ENCODE measurements at regions not wholly inside any gene's neighbourhood (a gene's known extent, or its start where the extent isn't known, plus 50 kb on each side); places are given as distances from the start of the nearest gene placed in this dataset.

DNA sequence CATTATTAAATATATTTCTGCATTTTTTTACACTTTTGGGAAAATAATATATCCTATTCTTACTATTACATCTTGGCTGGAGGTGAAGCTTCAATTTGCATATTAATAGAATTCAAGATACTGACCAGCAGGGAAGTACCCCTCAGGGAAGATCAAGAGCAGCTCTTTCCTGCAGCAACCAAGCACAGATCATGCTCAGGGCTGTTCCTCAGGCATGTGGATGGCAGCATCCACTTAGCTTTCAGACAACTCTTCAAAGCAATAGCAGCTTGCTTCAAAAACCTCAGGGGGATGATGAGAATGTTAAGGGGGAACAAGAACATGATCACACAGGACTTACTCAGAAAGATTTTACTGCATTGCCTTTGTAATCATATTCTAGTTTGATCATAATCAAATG, 731.8 kb downstream of the SEMA5A start:
- no peaks in the 10 kb centered on the region for H3K27me3 ChIP-seq
- H3K9me3 ChIP-seq = peaks cover 3% of the 10 kb centered on the region
- H3K4me1 ChIP-seq = no peaks in the 10 kb centered on the region
- TF ChIP-seq POLR2A (IDR thresholded peaks at IDR 0.05) = no peak
- no peaks in the 10 kb centered on the region for H3K36me3 ChIP-seq
- no peak for DNase-seq (ENCODE audit: low spot score in 2 of 2)
- no peak overlapping the region for H3K27ac ChIP-seq
- no peak overlapping the region for H3K4me3 ChIP-seq

DNA sequence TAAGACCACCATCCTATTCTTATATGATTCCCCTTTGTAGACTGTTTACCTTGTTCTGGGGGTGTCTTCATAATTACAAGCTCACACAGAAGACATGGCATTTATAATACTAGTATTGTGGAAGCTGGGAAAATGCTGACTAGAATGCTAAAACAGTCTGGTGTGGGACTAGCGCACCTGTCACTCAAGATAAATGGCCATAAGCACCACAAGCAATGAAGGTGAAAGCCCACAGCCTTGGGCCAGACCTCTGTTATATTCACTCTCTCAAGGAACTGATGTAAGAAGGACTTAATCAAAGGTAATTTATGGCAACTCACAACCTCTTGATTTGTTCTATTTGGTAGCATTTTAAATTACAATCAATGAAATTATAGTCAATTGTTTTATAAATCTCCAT, 721.5 kb downstream of the SEMA5A start:
- WGBS = 92% methylated on average over 1 of the region's 1 CpG
- Histone ChIP-seq H3K36me3 (no peaks in the 10 kb centered on the region), H3K4me1 (no peaks in the 10 kb centered on the region), H3K27me3 (no peaks in the 10 kb centered on the region), H3K9me3 (no peaks in the 10 kb centered on the region), H3K27ac (no peak overlapping the region), H3K4me3 (no peak overlapping the region)
- DNase-seq (ENCODE audit: low spot score in 2 of 2) = no peak
- TF ChIP-seq, protein P1, sequence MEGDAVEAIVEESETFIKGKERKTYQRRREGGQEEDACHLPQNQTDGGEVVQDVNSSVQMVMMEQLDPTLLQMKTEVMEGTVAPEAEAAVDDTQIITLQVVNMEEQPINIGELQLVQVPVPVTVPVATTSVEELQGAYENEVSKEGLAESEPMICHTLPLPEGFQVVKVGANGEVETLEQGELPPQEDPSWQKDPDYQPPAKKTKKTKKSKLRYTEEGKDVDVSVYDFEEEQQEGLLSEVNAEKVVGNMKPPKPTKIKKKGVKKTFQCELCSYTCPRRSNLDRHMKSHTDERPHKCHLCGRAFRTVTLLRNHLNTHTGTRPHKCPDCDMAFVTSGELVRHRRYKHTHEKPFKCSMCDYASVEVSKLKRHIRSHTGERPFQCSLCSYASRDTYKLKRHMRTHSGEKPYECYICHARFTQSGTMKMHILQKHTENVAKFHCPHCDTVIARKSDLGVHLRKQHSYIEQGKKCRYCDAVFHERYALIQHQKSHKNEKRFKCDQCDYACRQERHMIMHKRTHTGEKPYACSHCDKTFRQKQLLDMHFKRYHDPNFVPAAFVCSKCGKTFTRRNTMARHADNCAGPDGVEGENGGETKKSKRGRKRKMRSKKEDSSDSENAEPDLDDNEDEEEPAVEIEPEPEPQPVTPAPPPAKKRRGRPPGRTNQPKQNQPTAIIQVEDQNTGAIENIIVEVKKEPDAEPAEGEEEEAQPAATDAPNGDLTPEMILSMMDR (IDR thresholded peaks at IDR 0.05) = no peak
- TF ChIP-seq EP300 (IDR thresholded peaks at IDR 0.05) = no peak
- no peak for TF ChIP-seq POLR2AphosphoS5 (IDR thresholded peaks at IDR 0.05)
- TF ChIP-seq POLR2A (IDR thresholded peaks at IDR 0.05) = no peak

DNA sequence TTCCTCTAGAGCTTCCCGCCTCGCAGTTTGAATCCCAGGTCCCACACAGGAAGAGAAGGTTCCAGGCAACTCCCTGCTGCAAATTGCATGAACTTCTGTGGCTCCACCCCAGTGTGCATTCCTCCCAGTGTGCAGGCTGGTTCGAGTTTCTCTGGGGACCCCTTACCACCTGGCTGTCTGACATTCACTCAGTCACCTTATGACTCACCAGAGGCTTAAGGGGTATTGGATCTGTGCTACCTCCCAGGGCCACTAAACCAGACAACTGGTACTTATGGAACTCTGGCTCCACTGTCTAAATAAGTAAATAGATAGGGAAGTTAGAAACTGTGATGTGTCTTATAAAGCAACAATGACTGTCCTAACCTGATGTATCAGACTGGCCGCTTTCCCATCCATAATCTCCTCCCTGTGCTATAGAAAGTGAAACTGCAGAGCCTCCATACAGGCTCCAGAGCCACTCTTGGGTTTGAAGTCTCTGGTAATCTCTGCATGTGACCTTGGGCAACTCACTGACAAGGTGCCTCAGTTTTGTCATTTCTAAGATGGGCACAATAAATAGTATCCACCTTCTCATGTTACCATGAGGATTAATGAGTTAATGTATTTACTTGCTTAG, 720.6 kb downstream of the SEMA5A start:
- no peak overlapping the region for H3K27ac ChIP-seq
- no peaks in the 10 kb centered on the region for H3K36me3 ChIP-seq
- DNase-seq (ENCODE audit: low spot score in 2 of 2) = no peak
- no peaks in the 10 kb centered on the region for H3K9me3 ChIP-seq
- TF ChIP-seq POLR2AphosphoS5 (IDR thresholded peaks at IDR 0.05) (no peak), EP300 (IDR thresholded peaks at IDR 0.05) (no peak), POLR2A (IDR thresholded peaks at IDR 0.05) (no peak)
- TF ChIP-seq, protein P1 (IDR thresholded peaks at IDR 0.05) = no peak
- 69% methylated on average over 4 of the region's 4 CpGs for WGBS
- H3K4me3 ChIP-seq = no peak overlapping the region
- H3K27me3 ChIP-seq = no peaks in the 10 kb centered on the region
- no peaks in the 10 kb centered on the region for H3K4me1 ChIP-seq

DNA sequence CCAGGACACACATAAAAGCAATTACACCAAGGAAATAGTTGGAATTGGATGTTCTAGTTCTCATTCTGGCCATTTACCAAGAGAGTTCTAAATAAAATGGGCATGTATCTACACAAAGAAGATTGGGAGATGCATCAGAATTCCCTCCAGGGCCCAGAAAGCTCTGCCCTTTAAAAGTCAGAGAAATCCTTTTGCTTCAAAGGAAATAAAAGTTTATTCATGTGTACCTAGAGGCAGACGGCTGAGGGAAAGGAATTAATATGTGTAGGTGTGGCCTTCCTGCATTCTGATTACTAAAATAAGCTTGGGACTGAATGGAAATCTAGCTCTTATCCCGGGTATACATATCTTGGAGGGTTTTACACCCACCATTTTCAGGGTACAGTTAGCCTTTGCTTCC, 719.4 kb downstream of the SEMA5A start:
- Histone ChIP-seq H3K9me3 (no peaks in the 10 kb centered on the region), H3K27me3 (no peaks in the 10 kb centered on the region), H3K36me3 (no peaks in the 10 kb centered on the region), H3K27ac (no peak overlapping the region), H3K4me3 (no peak overlapping the region), H3K4me1 (no peaks in the 10 kb centered on the region)
- TF ChIP-seq, protein P1 (IDR thresholded peaks at IDR 0.05) = no peak
- TF ChIP-seq POLR2AphosphoS5 (IDR thresholded peaks at IDR 0.05) (no peak), POLR2A (IDR thresholded peaks at IDR 0.05) (no peak), EP300 (IDR thresholded peaks at IDR 0.05) (no peak)
- no peak for DNase-seq (ENCODE audit: low spot score in 2 of 2)
- 43% methylated on average over 2 of the region's 2 CpGs for WGBS

DNA sequence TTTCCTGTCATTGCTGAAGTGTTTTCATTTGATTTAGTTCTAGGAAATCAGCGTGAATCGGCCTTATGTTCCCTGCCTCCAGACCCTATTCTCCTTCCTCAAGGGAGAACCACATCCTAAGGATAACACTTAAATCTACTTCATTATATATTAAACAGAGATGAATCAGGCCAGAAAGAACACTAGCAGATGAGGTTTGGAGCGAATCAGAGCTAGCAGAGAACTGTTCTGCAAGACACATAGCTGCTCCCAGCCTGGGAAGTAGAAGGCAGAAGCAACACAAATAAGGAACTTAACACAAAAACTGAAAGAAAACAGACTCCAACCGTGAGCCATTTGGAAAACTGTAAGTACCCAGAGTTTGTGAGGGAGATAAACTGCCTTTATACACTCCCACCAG, 718.2 kb downstream of the SEMA5A start:
- TF ChIP-seq EP300 (IDR thresholded peaks at IDR 0.05) (no peak), POLR2AphosphoS5 (IDR thresholded peaks at IDR 0.05) (no peak), POLR2A (IDR thresholded peaks at IDR 0.05) (no peak)
- TF ChIP-seq, protein P1 (IDR thresholded peaks at IDR 0.05) = no peak
- no peak overlapping the region for H3K27ac ChIP-seq
- H3K4me1 ChIP-seq = no peaks in the 10 kb centered on the region
- no peaks in the 10 kb centered on the region for H3K36me3 ChIP-seq
- H3K4me3 ChIP-seq = no peak overlapping the region
- WGBS = 65% methylated on average over 4 of the region's 4 CpGs
- no peak for DNase-seq (ENCODE audit: low spot score in 2 of 2)
- no peaks in the 10 kb centered on the region for H3K9me3 ChIP-seq
- H3K27me3 ChIP-seq = no peaks in the 10 kb centered on the region
